HEK293T (cell line): ENCODE measurements at regions not wholly inside any gene's neighbourhood (a gene's known extent, or its start where the extent isn't known, plus 50 kb on each side); places are given as distances from the start of the nearest gene placed in this dataset.

Source experiments
- ARNT ChIP-seq: fragments of 450-650 bp; IDR thresholded peaks from 2 replicates; pipeline ENCODE4 v1.6.1; 2017; ENCODE audit warnings: mild to moderate bottlenecking
- BHLHE40 ChIP-seq: fragments of 450-650 bp; IDR thresholded peaks from 2 replicates; pipeline ENCODE4 v1.6.1; 2016; ENCODE audit warnings: mild to moderate bottlenecking, moderate library complexity, borderline replicate concordance
- FOXA1 ChIP-seq: fragments of 450-650 bp; IDR thresholded peaks from 2 replicates; pipeline ENCODE4 v1.6.1; 2016; ENCODE audit warnings: mild to moderate bottlenecking
- FOXK2 ChIP-seq: fragments of 450-650 bp; IDR thresholded peaks from 2 replicates; pipeline ENCODE4 v1.6.1; 2016; ENCODE audit warnings: mild to moderate bottlenecking
- FOXM1 ChIP-seq: fragments of 450-650 bp; IDR thresholded peaks from 2 replicates; pipeline ENCODE4 v1.6.1; 2017; ENCODE audit warnings: mild to moderate bottlenecking, borderline replicate concordance
- HDGF ChIP-seq: fragments of 450-650 bp; IDR thresholded peaks from 2 replicates; pipeline ENCODE4 v1.6.1; 2017; ENCODE audit warnings: antibody characterized with exemption, borderline replicate concordance
- NFRKB ChIP-seq: fragments of 450-650 bp; IDR thresholded peaks from 2 replicates; pipeline ENCODE4 v1.6.1; 2016; ENCODE audit warnings: mild to moderate bottlenecking, moderate library complexity
- SP1 ChIP-seq: fragments of 450-650 bp; IDR thresholded peaks from 2 replicates; pipeline ENCODE4 v1.6.1; 2017
- SUZ12 ChIP-seq: fragments of 450-650 bp; IDR thresholded peaks from 2 replicates; pipeline ENCODE4 v1.6.1; 2016; ENCODE audit warnings: mild to moderate bottlenecking

GRCh38 chr9:82130331-82131042 is 141.9 kb downstream of the SPATA31D1 start:
- TF ChIP-seq NFRKB = no peak
- TF ChIP-seq BHLHE40 = no peak
- TF ChIP-seq FOXM1 = no peak
- TF ChIP-seq HDGF = no peak
- no peak for TF ChIP-seq SUZ12
- TF ChIP-seq SP1 = no peak
- TF ChIP-seq FOXA1 = no peak
- TF ChIP-seq ARNT = no peak
- no peak for TF ChIP-seq FOXK2
